HEK293T (cell line): ENCODE measurements at regions not wholly inside any gene's neighbourhood (a gene's known extent, or its start where the extent isn't known, plus 50 kb on each side); places are given as distances from the start of the nearest gene placed in this dataset.

Experiments
- ELF4 ChIP-seq: fragments of 450-650 bp; IDR thresholded peaks from 2 replicates; pipeline ENCODE4 v1.6.1; 2017; ENCODE audit warnings: antibody characterized with exemption
- LEF1 ChIP-seq: fragments of 450-650 bp; IDR thresholded peaks from 2 replicates; pipeline ENCODE4 v1.6.1; 2017; ENCODE audit warnings: mild to moderate bottlenecking, borderline replicate concordance
- PKNOX1 ChIP-seq: fragments of 450-650 bp; IDR thresholded peaks from 2 replicates; pipeline ENCODE4 v1.6.1; 2016
- SP1 ChIP-seq: fragments of 450-650 bp; IDR thresholded peaks from 2 replicates; pipeline ENCODE4 v1.6.1; 2017

- TF ChIP-seq ELF4 (no peak), SP1 (no peak), LEF1 (no peak), PKNOX1 (no peak)
These were observed 504.3 kb downstream of the SOX11 start for GRCh38 chr2:6196449-6196848.
